GM12873 (cell line): ENCODE measurements at regions not wholly inside any gene's neighbourhood (a gene's known extent, or its start where the extent isn't known, plus 50 kb on each side); places are given as distances from the start of the nearest gene placed in this dataset.

Experiments
- CTCF ChIP-seq: IDR thresholded peaks from 2 replicates; pipeline ENCODE4 v1.5.1; 2012; ENCODE audit warnings: low read depth, mild to moderate bottlenecking, moderate library complexity, low read length, control low read depth; ENCODE audit not compliant: insufficient read depth; ENCODE audit errors: missing control alignments

DNA sequence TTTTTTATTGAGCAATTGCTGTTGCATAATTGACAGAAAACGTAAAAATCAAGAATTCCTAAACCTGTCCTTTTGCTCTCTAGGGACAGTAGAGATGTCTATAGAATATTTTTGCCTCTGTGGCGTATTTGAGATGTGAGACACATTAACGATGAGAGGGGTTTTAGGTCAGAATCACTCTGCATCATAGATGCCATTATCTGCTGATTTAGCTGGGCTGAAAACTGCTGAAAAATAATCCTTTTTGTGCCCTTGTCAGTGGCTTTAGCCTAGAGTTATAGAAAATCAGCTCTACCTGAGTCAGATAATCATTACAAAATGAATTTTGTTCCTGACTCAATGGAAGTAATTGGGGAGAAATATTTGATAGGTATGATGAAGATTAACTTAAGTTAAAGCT lies 767.8 kb upstream of the TENM3 start:
- no peak for TF ChIP-seq CTCF

DNA sequence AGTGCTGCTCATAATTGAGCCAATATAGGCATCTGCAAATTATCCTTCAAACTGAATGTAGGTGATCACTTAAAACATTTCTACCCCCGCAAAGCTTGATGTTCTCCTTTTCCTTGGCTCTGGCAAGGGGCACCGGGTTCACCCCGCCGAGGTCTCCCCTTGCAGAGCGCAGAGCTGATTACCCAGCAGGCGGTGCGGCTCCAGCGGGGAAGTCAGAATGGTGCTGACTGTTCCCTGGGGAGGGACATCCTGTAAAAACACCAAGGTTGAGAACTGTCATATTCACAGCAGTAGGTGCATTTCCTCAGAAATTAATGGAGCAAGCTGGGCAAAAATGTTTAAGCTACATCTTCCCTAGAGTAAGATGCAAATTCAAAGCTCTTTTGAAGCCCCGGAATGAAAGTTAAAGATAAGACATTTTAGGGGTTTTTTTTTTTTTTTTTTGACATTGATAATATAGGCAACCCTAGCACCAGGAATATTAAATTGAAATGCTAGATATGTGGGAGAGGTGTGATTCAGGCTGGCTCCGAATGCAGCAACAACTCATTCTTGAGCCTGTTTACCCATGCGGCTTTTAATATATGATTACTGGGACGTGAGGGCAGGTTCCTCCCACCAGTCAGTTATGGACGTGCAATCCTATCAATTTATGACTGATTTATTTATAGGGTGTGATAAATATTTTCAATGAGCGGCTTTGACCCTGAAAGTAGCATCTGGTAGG lies 767.3 kb upstream of the TENM3 start:
- no peak for TF ChIP-seq CTCF

DNA sequence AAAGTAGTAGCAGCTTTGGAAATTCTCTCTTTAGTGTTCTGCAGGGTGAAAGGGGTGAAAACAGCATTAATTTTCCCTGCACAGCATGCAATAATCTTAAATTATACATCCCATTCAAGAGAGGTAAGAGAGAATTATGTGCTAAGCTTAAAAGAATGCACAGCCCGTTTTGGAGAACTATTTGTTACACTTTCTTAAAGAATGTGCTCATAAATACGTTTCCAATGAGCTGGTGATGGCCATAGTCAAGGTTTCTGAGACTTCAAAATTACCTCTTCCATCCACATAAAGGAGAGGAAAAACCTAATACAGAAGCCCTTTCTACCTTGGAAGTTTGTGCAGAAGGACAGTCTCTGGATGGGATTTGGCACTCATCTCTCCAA lies 766.7 kb upstream of the TENM3 start:
- TF ChIP-seq CTCF = no peak

GRCh38 chr4:181477591-181477990 lies 765.6 kb upstream of the TENM3 start:
- TF ChIP-seq CTCF = no peak

GRCh38 chr4:181478656-181479055 lies 764.5 kb upstream of the TENM3 start:
- no peak for TF ChIP-seq CTCF

DNA sequence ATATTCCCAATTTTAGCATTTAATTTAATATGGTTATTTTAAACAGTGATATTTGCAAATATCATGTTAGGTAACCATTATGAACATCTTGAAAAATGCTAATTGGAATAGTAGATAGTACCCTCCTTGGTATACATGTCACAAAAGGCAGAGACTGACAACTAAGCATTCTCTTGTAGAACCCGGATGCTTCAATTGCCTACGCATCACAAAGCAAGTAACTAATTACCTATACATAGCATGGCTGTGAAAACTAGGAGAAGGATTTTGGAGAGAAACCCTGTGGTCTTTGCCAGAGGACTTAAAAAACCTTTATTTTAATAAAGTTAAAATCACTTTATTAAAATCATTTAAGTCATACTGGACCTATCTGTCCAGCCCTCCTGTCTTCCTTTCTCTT lies 764.1 kb upstream of the TENM3 start:
- TF ChIP-seq CTCF = no peak

DNA sequence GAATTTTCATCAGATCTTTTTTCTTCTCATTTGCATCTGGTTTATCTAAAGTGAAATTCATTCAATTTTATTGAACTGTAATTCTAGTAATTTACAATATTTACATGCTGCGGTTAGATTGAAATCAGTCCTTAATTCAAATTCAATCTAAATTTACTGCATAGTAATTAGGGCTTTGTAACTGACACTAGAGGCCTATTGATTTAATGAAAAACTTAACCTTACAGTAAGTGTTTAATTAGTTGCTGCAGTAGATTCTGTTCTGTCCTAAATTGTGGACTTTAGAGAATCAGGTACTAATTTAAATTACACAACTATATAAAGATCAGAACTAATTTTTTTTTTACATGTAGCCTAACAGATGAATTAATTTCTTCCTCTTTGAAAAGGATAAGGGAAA lies 758.8 kb upstream of the TENM3 start:
- no peak for TF ChIP-seq CTCF
